Activated gamma-delta T cell (primary cell): ENCODE measurements at regions not wholly inside any gene's neighbourhood (a gene's known extent, or its start where the extent isn't known, plus 50 kb on each side); places are given as distances from the start of the nearest gene placed in this dataset.

Source experiments
- DNase-seq: peaks from one replicate; lab custom pipeline; 2025; lab: John Stamatoyannopoulos, UW

GRCh38 chr5:163622799-163623198 lies 117.4 kb downstream of the MAT2B start:
- DNase-seq: no peak

- DNase-seq: no peak
Observed at GRCh38 chr5:163623524-163623923, 118.1 kb downstream of the MAT2B start.

GRCh38 chr5:163623986-163624385 lies 118.6 kb downstream of the MAT2B start:
- DNase-seq: no peak

- no peak for DNase-seq
Observed at GRCh38 chr5:163624431-163624830, 119.0 kb downstream of the MAT2B start.

GRCh38 chr5:163626904-163627434 lies 121.5 kb downstream of the MAT2B start:
- DNase-seq: no peak

GRCh38 chr5:163631856-163632255 lies 126.4 kb downstream of the MAT2B start:
- no peak for DNase-seq

GRCh38 chr5:163633926-163634460 lies 128.6 kb downstream of the MAT2B start:
- DNase-seq: no peak

- DNase-seq: no peak
Observed at GRCh38 chr5:163635631-163636030, 130.2 kb downstream of the MAT2B start.

- no peak for DNase-seq
Observed at GRCh38 chr5:163642904-163643303, 137.5 kb downstream of the MAT2B start.

GRCh38 chr5:163645421-163646416 lies 140.3 kb downstream of the MAT2B start:
- no peak for DNase-seq

- no peak for DNase-seq
Observed at GRCh38 chr5:163649514-163649913, 144.1 kb downstream of the MAT2B start.

GRCh38 chr5:163653526-163653925 lies 148.1 kb downstream of the MAT2B start:
- DNase-seq: no peak

GRCh38 chr5:163658702-163659567 lies 153.5 kb downstream of the MAT2B start:
- DNase-seq: no peak

GRCh38 chr5:163659568-163659902 lies 154.1 kb downstream of the MAT2B start:
- no peak for DNase-seq

- no peak for DNase-seq
Observed at GRCh38 chr5:163660486-163660885, 155.1 kb downstream of the MAT2B start.

- DNase-seq: no peak
Observed at GRCh38 chr5:163661360-163661759, 155.9 kb downstream of the MAT2B start.

GRCh38 chr5:163670036-163670435 lies 164.6 kb downstream of the MAT2B start:
- DNase-seq: no peak

GRCh38 chr5:163677092-163677491 lies 171.7 kb downstream of the MAT2B start:
- no peak for DNase-seq

- DNase-seq: no peak
Observed at GRCh38 chr5:163682234-163682633, 176.8 kb downstream of the MAT2B start.

- DNase-seq: no peak
Observed at GRCh38 chr5:163687414-163687813, 182.0 kb downstream of the MAT2B start.

- no peak for DNase-seq
Observed at GRCh38 chr5:163692091-163692490, 186.7 kb downstream of the MAT2B start.
